Stimulated activated CD4-positive, alpha-beta T cell treated with anti-CD3 and anti-CD28 coated beads, Interleukin-15, amount 100 ng/mL, for 1 hour (primary cell): ENCODE measurements at regions not wholly inside any gene's neighbourhood (a gene's known extent, or its start where the extent isn't known, plus 50 kb on each side); places are given as distances from the start of the nearest gene placed in this dataset.
A peak's percentile ranks its signal among the peaks of the same experiment; 100 is the strongest.
"Not testable (repeated sequence)": the region's sequence is repeated elsewhere in the genome, so short reads cannot be mapped to it uniquely, and the experiment has no call there.

Experiments used
- DNase-seq, 2 donors: peaks; one replicate each; pipeline ENCODE4 v3.0.0-alpha.2; 2020; ENCODE audit warnings: low read depth in 1 of 2, low spot score in 1 of 2

DNA sequence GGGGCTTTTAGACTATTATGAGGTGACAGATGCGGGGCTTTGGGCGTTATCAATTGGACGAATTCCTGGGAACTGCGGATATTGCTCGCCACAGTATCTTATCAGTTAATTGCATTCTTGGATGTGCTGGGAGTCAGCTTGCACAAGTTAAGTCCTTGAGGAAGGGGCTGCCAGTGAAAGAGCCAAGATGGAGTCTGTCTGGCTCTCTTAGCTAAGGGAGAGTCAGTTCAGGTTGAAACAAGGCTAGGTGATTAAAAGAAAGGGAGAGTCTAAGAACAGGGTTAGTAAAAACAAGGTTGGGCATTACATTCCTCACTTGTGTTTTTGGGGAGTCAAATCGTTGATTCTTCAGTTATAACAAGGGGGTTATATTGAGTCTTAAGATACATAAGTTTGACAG is 162.5 kb upstream of the CCZ1B start:
- not testable (repeated sequence) for DNase-seq

- DNase-seq, result not testable (repeated sequence)
Observed at GRCh38 chr7:6989968-6990367, 163.9 kb upstream of the CCZ1B start.

DNA sequence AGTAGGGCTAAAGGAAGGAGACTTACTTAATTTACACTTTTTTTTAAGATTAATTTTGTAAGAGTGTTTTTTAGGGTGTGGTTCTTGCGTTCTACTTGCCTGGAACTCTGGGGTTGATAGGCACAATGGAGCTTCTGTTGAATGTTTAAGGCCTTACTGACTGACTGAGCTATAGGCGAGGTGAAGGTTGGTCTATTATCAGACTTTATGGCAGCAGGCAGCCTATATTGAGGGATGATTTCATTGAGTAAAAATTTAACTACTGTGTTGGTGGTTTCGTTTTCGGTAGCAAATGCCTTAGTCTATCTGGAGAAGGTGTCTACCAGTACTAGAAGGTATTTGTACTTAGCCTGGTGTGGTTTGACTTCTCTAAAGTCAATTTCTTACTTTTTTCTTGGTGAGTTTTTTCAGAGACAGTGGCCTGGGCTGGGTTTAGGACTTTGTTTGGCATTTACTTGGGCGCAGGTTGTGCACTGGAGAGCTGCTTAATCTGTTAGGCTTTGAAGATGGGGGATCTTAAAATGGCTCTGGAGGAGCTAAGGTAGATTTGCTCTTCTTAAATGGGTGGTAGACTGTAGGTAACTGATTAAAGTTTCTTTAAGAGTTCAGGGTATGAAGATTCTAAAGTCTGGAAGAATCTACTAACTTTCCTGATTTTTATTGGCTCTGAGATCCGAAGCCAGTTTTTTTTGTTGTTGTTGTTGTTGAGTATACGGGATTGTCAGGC is 164.5 kb upstream of the CCZ1B start:
- not testable (repeated sequence) for DNase-seq

- DNase-seq, result peak in 1 of 2 donors; percentile 30
Observed at GRCh38 chr7:6991169-6991611, 165.1 kb upstream of the CCZ1B start.

- not testable (repeated sequence) for DNase-seq
Observed at GRCh38 chr7:6991686-6992085, 165.6 kb upstream of the CCZ1B start.

DNA sequence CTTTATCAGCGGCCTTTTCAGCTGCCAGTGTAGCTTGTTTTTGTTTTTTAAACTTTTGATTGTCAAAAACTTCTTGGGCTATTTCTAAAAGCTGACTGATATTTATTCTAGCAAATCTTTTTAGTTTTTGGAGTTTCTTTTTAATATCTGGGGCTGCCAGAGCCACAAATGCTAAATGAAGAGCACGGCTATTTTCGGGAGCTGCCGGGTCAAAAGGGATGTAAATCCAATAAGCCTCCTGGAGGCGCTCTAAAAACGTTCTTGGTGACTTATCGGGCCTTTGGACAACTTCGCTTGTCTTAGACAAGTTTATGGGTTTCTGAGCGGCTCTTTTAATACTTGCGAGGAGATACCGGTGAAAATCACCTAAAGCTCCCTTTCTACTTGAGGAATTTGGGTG is 166.1 kb upstream of the CCZ1B start:
- DNase-seq, result not testable (repeated sequence)

DNA sequence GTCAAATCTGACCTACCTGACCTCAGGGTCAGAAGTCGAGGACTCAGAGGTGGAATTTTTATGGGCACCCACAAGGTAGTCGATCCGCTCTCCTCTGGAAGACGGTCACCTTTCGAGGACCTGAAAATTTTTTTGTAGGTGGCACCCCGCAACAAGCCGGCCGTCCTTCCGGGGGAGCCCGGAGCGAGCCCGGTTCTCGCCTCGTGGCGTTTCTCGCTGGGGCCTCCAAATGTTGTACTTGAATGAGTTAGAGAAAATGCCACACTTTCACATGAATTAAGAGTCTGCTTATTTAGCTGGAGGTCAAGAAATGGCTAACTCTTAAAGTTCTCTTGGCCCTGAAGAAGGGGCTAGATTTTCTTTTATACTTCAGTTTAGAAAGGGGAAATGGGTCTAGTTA is 169.0 kb upstream of the CCZ1B start:
- not testable (repeated sequence) for DNase-seq

DNA sequence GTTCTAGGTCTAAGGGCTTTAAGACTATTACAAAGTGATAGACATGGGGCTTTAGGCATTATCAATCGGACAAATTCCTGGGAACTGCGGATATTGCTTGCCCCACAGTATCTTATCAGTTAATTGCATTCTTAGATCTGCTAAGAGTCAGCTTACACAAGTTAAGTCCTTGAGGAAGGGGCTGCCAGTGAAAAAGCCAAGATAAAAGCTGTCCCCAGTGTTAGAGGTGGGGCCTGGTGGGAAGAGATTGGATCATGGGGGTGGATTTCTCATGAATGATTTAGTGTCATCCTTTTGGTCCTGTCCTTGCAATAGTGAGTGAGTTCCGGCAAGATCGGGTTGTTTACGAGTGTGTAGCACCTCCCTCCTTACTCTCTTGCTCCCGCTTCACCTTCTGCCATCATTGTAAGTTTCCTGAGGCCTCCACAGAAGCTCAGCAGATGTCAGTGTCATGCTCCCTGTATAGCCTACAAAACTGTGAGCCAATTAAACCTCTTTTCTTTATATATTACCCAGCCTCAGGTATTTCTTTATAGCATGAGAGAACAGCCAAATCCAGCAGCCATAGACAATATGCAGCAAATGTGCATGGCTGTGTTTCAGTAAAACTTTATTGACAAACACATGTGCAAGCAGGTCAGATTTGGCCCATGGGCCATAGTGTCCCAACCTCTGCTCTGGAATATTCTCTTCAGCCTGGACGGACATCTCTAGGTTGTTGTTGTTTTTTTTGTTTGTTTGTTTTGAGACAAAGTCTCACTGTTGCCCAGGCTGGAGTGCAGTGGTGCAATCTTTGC is 169.6 kb upstream of the CCZ1B start:
- DNase-seq, result not testable (repeated sequence)

GRCh38 chr7:6999067-6999666 is 173.1 kb upstream of the CCZ1B start:
- not testable (repeated sequence) for DNase-seq

- DNase-seq, result no peak
Observed at GRCh38 chr7:7002418-7003062, 176.5 kb upstream of the CCZ1B start.

- no peak for DNase-seq
Observed at GRCh38 chr7:7005303-7005702, 177.0 kb upstream of the C1GALT1 start.

- DNase-seq, result not testable (repeated sequence)
Observed at GRCh38 chr7:7005949-7006348, 176.4 kb upstream of the C1GALT1 start.

DNA sequence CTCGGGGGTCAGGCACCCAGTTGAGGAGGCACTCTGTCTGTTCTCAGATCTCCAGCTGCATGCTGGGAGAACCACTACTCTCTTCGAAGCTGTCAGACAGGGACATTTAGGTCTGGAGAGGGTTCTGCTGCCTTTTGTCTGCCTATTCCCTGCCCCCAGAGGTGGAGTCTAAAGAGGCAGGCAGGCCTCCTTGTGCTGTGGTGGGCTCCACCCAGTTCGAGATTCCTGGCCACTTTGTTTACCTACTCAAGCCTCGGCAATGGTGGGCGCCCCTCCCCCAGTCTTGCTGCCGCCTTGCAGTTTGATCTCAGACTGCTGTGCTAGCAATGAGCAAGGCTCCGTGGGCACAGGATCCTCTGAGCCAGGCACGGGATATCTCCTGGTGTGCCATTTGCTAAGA is 171.1 kb upstream of the C1GALT1 start:
- not testable (repeated sequence) for DNase-seq

DNA sequence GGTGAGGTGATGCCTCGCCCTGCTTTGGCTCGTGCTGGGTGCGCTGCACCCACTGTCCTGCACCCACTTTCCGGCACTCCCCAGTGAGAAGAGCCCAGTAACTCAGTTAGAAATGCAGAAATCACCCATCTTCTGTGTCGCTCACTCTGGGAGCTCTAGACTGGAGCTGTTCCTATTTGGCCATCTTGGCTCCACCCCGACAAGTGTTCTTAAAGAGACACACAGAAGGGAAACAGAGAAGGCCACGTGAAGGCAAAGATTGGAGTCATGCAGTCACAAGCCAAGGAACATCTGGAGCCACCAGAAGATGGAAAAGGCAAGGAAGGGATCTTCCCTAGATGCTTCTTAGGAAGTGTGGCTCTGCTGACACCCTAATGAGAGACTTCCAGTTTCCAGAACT is 170.6 kb upstream of the C1GALT1 start:
- DNase-seq, result not testable (repeated sequence)

GRCh38 chr7:7014827-7015595 is 167.3 kb upstream of the C1GALT1 start:
- no peak for DNase-seq

- no peak for DNase-seq
Observed at GRCh38 chr7:7017707-7018280, 164.6 kb upstream of the C1GALT1 start.

DNA sequence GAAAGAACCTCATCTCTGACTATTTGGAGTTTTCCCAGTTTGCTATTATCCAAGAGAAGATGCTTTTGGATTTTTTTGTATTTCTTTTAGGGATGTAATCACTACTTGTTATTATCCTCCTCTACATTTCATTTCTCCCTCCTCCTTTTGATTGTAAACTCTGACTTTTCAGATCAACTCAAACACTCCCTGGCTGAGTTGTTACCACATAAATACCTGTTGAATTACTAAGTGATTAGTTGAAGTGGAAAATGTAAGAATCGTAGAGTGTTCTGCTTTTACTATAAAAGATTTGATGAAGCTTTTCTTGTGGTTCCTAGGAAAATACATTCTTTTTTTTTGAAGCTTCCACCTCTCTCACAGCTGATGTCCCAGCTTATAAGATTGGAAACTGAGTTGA is 164.1 kb upstream of the C1GALT1 start:
- no peak for DNase-seq

- no peak for DNase-seq
Observed at GRCh38 chr7:7032221-7032620, 150.1 kb upstream of the C1GALT1 start.

DNA sequence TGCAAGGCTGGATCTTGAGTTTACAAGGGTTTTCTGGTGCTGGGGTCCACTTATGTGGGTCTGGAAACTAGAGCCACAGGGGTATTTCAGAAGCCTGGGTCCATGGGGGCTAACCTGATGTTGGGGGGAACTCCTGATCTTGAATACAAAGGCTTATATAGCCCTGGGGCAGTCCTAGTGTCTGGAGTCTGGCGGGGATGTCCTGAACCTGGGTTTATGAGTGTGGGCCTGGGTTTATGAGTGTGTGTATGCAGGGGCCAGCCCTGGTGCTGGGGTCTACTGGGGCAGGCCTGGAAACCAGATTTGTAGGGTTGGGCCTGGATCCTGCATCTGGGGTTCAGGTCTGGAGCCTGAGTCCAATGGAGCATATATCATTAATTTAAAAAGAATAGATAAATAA is 146.5 kb upstream of the C1GALT1 start:
- DNase-seq, result no peak

DNA sequence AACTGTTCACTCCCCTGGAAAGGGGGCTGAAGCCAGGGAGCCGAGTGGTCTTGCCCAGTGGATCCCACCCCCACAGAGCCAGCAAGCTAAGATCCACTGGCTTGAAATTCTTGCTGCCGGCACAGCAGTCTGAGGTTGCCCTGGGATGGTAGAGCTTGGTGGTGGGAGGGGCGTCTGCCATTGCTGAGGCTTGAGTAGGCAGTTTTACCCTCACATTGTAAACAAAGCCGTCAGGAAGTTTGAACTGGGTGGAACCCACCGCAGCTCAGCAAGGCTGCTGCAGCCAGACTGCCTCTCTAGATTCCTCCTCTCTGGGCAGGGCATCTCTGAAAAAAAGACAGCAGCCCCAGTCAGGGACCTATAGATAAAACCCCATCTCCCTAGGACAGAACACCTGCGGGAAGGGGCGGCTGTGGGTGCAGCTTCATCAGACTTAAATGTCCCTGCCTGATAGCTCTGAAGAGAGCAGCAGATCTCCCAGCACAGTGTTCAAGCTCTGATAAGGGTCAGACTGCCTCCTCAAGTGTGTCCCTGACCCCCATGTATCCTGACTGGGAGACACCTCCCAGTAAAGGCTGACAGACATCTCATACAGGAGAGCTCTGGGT is 140.0 kb upstream of the C1GALT1 start:
- DNase-seq, result not testable (repeated sequence)
